GM18520 (cell line): ENCODE measurements at regions not wholly inside any gene's neighbourhood (a gene's known extent, or its start where the extent isn't known, plus 50 kb on each side); places are given as distances from the start of the nearest gene placed in this dataset.

ENCODE experiments used
- ATAC-seq: cut with Tn5 transposase; IDR thresholded peaks from one replicate; pipeline ENCODE4 v1.9.1; 2021; ENCODE audit not compliant: unreplicated experiment

DNA sequence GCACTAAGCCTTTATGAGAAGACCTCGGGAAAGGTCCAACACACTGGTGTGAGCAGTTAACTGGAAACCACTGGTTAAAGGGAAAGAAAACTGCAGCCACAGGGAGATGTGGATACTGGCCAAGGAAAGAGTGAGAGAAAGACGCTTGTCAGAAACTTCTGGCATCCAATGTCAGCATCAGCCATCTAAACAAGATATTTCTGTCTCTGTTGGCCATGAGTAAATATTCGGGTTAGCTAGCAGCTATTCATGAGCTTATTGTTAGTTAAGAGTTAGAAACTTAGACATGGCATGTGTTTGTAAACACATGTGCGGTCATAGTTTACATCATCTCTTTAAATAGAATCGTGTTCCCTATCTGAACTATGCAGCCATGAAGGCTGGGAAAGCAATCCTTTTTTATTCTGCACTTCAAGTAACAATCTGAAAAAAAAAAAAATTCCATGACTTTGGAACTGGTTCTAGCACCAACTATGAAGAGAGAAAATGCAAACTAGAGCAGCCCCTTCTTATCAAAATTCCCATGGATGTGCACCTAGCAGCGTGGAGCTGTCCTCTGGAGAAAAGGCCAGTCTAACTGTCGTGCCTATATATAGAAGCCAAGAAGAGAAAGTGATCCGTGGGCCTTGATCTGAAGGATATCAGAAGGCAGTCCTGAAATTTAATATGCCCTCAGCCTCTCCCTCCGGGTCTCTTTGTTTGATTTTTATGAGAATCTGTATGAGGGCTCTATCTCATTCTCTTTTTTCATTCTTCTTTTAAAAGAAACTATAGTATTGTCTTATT lies 84.0 kb upstream of the RFX8 start:
- ATAC-seq = no peak

DNA sequence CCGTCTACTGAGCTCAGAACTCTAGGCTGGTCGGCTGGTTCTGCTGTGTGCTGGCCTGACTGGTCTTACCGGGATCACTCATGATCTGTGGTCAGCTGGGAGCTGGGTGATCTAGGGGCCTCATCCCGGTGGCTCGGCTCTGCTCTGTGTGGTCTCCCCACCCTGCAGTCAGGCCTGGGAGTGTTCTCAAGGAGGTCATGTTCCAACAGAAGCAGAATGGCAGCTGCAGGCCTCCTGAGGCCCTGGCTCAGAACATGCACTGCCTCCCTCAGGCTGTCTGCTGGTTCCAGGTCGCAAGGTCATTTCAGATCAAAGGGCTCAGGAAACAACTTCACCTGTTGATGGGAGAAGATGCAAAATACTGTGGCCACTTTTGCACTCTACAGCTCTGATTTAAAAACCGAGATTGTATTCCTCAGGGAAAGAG lies 81.1 kb upstream of the RFX8 start:
- no peak for ATAC-seq

DNA sequence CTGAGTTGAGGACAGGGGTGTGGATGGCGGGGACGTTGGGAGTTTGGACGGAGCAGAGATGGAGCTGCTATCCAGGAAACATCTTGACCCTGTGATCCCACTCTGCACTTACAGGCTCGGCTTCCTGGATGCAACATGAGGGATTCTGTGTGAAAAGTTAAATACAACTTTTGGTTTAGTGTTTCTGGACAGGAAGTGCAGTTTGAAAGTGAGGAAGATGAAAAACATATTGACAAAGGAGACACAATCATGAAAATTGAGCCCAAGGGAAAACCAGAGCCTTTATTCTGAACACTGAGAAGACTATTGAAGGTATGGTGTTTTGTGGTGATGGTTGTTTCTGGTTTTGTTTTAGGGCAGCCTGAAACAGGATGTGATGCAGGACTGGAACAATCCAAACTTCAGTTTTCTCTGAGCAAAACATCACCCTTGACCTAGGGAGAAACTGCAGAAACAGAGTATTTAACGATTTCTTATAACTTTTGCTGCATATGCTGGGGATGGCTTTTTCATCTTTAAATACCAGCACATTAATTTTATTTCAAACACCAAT lies 76.5 kb upstream of the RFX8 start:
- ATAC-seq = no peak

DNA sequence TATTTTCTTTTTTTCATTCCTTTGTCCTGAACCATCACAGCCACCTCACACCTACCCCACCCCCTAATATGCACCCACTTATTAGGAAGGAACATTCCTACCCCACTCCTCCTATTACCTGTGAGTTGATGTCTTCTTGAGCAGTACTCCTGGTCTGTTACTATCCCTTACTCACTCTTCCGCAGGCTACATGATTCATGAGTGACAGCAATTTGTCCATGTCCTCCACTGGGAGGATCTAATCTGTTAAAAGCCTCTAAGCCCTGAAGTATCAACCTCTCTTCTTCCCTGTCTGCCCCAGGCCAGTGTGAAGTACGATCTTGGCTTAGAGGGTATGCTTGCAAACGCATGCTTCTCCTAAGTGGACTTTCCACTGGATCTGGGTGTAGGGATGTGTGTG lies 75.6 kb upstream of the RFX8 start:
- ATAC-seq = no peak

DNA sequence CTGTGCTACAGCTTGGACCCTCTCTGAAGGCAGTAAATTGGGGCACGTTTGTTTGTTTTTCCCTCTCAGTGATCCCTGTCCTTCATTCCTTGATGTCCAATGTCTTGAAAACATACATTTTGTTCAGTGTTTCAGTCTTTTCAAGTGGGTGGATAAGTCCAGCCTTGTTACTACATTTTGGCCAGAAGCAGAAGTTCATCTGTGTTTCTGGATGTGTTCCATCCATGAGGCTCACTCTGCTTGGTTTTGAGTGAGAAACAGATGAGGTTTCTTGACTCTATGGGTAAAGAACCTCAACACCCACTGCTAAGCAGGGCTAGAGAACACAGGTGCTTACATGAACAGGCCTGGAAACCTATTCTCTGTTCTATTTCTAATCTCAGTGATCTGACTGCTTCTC lies 74.5 kb upstream of the RFX8 start:
- no peak for ATAC-seq

DNA sequence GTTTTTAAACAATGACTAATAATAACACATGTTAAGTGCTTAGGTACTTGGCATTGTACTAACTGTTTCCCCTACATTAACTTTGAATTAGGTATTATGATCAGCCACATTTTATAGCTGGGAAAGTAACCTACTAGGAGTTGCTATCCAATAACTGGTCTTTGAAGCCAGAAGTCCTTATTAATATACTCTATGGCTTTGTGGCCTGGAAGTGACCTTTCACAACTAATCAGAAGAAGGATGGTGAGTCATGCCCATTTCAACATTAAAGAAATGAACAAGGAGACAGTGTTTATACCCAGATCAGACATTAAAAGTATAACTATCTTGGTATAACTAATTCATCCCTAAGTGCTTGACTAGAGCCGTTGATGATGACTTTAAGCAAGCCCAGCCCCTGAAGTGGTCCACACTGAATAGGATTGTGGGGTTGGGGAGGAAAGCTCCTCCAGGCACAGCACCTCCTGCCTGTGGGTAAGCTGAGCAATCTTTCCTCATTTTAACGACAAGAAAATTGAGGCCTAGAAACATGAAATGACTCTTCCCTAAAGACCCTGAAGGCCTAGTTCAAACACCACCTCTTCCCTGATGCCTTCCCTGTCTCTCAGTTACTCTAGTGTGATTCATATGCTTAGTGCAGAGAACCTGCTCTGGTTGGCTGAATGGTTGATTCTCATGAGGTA lies 71.6 kb upstream of the RFX8 start:
- ATAC-seq = no peak

DNA sequence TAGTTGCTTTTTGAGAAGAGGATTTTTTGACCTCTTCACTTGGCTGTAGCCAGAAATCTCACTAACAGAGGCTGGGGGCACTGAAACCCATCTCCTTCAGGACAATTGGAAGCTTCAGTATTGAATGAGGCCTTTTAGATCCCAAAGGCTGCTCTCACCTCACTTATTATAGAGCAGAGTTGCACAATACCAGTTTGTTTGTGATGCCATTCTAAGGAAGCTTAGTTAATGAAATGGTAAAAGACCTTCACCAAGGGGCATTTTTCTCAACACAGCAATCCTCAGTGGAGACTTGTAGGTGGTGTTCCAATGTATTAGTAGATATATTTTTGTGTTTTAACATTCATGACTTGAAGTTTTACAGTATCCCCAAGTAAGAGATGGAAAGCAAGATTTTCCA lies 71.0 kb upstream of the RFX8 start:
- no peak for ATAC-seq

DNA sequence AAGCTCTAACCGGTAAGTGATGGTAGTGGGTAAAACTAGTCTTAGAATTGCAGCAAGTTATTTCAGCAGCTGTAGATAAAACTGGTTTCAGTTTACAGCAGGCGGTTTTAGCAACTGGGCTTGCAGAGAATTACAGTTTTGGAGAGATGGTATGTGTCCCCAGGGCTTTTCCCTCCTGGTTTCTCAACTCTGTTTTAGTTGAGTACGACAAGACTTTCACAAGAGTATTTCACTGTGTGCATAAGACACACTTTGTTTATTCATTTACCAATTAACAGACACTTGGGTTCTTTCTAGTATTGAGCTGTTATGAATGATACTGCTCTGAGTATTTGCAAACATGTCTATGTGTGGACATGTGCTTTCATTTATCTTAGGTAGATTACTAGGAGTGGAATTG lies 65.6 kb upstream of the RFX8 start:
- no peak for ATAC-seq

DNA sequence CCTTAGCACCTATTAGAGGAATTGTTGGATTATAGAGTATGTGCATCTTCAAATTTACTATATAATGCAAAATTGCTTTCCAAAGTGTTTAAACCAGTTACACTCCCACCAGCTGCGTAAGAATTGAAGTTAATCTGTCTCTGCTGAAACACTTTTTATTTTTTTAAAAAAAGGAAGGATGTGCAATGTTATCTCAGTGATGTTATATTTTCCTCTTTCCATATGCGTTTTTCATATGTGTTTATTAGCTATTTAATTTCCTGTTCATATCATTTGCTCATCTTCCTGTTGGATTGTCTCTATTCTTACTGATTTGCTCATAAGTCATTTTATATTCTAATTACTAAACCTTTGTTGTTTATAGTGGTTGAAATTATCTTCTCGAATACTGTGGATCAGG lies 63.2 kb upstream of the RFX8 start:
- no peak for ATAC-seq

DNA sequence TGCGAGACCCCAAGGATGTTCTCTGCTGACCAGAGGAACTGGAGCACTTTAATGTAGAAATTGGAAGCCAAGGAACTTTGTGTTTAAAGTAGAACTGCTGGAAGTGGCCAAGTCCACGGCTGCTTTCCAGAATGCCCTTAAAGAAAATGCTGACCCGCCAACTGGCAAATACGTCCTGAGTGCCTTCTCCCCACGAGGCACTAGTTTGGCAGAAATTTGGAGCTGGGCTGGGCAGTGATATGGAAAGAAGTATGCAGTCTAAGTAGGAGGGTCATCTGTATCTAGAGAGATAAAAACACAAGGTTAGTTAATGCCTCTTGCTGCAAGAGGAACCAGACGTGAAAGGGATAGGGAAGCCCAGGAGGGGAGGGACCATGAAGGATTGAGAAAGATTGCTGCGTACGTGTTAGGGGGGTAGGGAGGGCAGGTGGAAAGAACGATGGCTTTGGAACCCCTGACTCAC lies 59.3 kb upstream of the RFX8 start:
- no peak for ATAC-seq

DNA sequence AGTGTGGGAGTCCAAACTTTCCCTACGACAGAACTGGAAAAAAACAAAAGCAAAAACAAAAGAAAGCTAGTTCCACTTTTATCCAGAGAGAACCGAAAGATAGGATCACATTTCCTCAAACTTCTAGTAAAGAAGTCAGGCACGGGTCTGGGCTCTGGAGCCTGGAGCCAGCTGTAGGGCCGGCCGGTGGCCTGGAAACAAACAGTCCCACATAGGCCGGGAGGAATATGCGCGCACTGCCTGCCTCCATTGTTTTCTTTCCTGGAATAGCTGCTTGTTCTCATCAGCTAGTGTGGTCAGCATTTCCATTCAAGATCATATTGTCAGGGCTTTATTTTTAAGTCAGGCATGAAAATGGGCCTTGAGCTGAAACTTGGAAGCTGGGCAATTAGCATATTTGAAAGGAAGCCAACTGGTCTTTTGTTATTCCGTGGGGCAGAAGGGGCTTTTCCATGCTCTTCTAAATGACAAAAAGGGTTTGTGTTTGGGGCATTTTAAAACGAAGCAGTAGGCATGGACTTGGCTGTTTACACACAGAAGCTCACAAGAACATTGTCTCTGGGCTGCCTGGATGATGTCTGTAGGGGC lies 58.7 kb upstream of the RFX8 start:
- no peak for ATAC-seq

DNA sequence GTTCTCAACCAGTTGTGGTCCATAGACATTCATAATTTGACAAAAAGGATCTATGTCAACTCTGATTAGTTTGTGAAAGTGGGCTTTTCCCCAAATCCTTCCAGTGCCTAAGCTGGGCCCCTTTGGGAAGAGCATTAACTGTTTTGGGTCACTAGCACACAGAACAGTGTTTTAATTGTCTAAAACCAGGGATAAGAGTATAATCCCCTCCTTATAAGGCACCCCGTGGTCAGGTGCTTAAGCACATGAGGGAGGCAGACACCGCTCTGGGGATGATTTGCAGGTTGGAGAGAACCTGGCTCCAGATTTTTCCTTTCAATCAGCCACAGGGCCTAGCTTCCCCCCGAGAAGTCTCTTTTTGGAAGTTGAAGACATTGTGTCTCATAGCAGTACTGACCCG lies 53.6 kb upstream of the RFX8 start:
- no peak for ATAC-seq

DNA sequence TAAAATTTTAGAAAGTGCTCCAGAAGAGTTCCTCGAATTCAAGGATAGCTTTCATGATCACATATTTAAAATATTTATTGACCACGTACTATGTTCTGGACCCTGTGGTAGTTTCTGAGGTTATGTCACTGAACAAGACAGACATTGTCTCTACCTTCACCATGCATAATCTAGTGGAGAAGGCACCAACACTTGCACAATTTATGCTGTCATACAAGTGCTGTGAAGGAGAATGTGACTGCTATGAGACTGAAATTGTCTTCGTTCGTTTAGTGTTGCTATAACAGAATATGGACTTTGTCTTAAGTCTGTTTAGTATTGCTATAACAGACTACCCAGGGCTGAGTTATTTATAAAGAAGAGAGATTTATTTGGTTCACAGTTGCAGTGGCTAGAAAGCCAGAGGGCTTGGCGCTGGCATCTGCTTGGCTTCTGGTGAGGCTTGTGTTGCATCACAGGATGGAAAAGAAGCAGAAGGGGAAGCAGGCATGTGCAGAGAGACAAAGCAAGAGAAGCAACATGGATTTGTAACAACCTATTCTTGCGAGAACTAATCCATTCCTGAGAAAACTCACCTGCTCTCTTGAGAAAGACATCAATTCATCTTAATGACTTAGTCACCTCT lies 50.0 kb upstream of the RFX8 start:
- ATAC-seq = no peak
